Ovary (tissue), 3 donors: ENCODE measurements at regions not wholly inside any gene's neighbourhood (a gene's known extent, or its start where the extent isn't known, plus 50 kb on each side); places are given as distances from the start of the nearest gene placed in this dataset.

Experiments used
- POLR2A ChIP-seq: fragments of 450-650 bp; IDR thresholded peaks from one replicate; pipeline ENCODE4 v1.6.1; 2017; ENCODE audit warnings: antibody characterized with exemption, mild to moderate bottlenecking, moderate library complexity
- TF ChIP-seq, protein P1 (sequence below), 3 donors: fragments of 450-650 bp in 2 of 3; fragments of 200-600 bp in 1 of 3; IDR thresholded peaks; one replicate each; pipeline versions ENCODE4 v1.5.1 to v1.8.0; 2016 to 2022; ENCODE audit warnings: antibody characterized with exemption in 3 of 3, mild to moderate bottlenecking in 1 of 3
- donor health status: DM: no; HTN: no; CAD: no.

DNA sequence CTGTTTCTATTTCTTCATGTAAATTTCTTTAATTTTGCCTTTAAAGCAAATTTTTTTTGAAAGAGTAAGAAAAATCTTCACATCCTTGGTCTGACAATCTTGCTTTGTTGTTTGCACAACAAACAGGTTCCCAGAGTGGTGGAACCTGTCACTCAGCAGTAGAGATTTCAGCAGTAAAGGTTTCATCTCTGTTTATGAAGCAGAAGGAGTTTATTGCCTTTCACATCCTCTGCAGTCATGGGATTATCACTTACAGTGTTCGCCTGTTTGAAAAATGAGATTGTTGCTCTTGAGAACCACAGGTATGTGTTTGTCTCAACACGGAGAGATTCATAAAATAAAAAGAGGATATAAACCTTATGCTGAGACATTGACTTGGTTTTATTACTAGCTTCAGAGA is 342.6 kb downstream of the IPMK start:
- TF ChIP-seq, protein P1, sequence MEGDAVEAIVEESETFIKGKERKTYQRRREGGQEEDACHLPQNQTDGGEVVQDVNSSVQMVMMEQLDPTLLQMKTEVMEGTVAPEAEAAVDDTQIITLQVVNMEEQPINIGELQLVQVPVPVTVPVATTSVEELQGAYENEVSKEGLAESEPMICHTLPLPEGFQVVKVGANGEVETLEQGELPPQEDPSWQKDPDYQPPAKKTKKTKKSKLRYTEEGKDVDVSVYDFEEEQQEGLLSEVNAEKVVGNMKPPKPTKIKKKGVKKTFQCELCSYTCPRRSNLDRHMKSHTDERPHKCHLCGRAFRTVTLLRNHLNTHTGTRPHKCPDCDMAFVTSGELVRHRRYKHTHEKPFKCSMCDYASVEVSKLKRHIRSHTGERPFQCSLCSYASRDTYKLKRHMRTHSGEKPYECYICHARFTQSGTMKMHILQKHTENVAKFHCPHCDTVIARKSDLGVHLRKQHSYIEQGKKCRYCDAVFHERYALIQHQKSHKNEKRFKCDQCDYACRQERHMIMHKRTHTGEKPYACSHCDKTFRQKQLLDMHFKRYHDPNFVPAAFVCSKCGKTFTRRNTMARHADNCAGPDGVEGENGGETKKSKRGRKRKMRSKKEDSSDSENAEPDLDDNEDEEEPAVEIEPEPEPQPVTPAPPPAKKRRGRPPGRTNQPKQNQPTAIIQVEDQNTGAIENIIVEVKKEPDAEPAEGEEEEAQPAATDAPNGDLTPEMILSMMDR (IDR thresholded peaks at IDR 0.05): no peak
- TF ChIP-seq POLR2A: no peak
